H1 (cell line): ENCODE measurements at regions not wholly inside any gene's neighbourhood (a gene's known extent, or its start where the extent isn't known, plus 50 kb on each side); places are given as distances from the start of the nearest gene placed in this dataset.

Experiments
- CHD1 ChIP-seq: IDR thresholded peaks from 2 replicates; pipeline ENCODE4 v1.6.1; 2012; ENCODE audit warnings: low read depth, low read length, improper control_type of control experiment
- CREB1 ChIP-seq: IDR thresholded peaks from 2 replicates; pipeline ENCODE4 v1.6.1; 2012; ENCODE audit warnings: inconsistent platforms
- CTBP2 ChIP-seq: IDR thresholded peaks from 2 replicates; pipeline ENCODE4 v1.7.0; 2011; ENCODE audit warnings: borderline replicate concordance, mild to moderate bottlenecking, moderate library complexity, mixed read lengths, low read length; ENCODE audit not compliant: insufficient read depth, insufficient read length
- EZH2 ChIP-seq: fragments of 200-600 bp; sonication (generic); IDR thresholded peaks from 2 replicates; pipeline ENCODE4 v1.7.1; 2012; ENCODE audit warnings: low read depth, mild to moderate bottlenecking, moderate library complexity, low read length, inconsistent platforms; ENCODE audit not compliant: severe bottlenecking
- MAFK ChIP-seq: IDR thresholded peaks from 2 replicates; pipeline ENCODE4 v1.6.1; 2012; ENCODE audit warnings: low read depth, mild to moderate bottlenecking, improper control_type of control experiment, low read length
- POLR2AphosphoS5 ChIP-seq: IDR thresholded peaks from 2 replicates; pipeline ENCODE4 v1.6.1; 2011; ENCODE audit warnings: low read depth, low read length
- SP4 ChIP-seq: IDR thresholded peaks from 2 replicates; pipeline ENCODE4 v1.6.1; 2012; ENCODE audit warnings: low read length, inconsistent platforms
- TF ChIP-seq, protein P1 (sequence below): fragments of 300-600 bp; sonication (generic); IDR thresholded peaks from 2 replicates; pipeline ENCODE4 v1.7.1; 2012; ENCODE audit warnings: low read length, moderate library complexity, mild to moderate bottlenecking, inconsistent platforms; ENCODE audit not compliant: insufficient replicate concordance
- TF ChIP-seq, protein P2 (sequence below): IDR thresholded peaks from 2 replicates; pipeline ENCODE4 v1.6.1; 2012; ENCODE audit warnings: inconsistent platforms

GRCh38 chr1:216846339-216846738 is 123.1 kb upstream of the ESRRG start (continued):
- TF ChIP-seq, protein P1, sequence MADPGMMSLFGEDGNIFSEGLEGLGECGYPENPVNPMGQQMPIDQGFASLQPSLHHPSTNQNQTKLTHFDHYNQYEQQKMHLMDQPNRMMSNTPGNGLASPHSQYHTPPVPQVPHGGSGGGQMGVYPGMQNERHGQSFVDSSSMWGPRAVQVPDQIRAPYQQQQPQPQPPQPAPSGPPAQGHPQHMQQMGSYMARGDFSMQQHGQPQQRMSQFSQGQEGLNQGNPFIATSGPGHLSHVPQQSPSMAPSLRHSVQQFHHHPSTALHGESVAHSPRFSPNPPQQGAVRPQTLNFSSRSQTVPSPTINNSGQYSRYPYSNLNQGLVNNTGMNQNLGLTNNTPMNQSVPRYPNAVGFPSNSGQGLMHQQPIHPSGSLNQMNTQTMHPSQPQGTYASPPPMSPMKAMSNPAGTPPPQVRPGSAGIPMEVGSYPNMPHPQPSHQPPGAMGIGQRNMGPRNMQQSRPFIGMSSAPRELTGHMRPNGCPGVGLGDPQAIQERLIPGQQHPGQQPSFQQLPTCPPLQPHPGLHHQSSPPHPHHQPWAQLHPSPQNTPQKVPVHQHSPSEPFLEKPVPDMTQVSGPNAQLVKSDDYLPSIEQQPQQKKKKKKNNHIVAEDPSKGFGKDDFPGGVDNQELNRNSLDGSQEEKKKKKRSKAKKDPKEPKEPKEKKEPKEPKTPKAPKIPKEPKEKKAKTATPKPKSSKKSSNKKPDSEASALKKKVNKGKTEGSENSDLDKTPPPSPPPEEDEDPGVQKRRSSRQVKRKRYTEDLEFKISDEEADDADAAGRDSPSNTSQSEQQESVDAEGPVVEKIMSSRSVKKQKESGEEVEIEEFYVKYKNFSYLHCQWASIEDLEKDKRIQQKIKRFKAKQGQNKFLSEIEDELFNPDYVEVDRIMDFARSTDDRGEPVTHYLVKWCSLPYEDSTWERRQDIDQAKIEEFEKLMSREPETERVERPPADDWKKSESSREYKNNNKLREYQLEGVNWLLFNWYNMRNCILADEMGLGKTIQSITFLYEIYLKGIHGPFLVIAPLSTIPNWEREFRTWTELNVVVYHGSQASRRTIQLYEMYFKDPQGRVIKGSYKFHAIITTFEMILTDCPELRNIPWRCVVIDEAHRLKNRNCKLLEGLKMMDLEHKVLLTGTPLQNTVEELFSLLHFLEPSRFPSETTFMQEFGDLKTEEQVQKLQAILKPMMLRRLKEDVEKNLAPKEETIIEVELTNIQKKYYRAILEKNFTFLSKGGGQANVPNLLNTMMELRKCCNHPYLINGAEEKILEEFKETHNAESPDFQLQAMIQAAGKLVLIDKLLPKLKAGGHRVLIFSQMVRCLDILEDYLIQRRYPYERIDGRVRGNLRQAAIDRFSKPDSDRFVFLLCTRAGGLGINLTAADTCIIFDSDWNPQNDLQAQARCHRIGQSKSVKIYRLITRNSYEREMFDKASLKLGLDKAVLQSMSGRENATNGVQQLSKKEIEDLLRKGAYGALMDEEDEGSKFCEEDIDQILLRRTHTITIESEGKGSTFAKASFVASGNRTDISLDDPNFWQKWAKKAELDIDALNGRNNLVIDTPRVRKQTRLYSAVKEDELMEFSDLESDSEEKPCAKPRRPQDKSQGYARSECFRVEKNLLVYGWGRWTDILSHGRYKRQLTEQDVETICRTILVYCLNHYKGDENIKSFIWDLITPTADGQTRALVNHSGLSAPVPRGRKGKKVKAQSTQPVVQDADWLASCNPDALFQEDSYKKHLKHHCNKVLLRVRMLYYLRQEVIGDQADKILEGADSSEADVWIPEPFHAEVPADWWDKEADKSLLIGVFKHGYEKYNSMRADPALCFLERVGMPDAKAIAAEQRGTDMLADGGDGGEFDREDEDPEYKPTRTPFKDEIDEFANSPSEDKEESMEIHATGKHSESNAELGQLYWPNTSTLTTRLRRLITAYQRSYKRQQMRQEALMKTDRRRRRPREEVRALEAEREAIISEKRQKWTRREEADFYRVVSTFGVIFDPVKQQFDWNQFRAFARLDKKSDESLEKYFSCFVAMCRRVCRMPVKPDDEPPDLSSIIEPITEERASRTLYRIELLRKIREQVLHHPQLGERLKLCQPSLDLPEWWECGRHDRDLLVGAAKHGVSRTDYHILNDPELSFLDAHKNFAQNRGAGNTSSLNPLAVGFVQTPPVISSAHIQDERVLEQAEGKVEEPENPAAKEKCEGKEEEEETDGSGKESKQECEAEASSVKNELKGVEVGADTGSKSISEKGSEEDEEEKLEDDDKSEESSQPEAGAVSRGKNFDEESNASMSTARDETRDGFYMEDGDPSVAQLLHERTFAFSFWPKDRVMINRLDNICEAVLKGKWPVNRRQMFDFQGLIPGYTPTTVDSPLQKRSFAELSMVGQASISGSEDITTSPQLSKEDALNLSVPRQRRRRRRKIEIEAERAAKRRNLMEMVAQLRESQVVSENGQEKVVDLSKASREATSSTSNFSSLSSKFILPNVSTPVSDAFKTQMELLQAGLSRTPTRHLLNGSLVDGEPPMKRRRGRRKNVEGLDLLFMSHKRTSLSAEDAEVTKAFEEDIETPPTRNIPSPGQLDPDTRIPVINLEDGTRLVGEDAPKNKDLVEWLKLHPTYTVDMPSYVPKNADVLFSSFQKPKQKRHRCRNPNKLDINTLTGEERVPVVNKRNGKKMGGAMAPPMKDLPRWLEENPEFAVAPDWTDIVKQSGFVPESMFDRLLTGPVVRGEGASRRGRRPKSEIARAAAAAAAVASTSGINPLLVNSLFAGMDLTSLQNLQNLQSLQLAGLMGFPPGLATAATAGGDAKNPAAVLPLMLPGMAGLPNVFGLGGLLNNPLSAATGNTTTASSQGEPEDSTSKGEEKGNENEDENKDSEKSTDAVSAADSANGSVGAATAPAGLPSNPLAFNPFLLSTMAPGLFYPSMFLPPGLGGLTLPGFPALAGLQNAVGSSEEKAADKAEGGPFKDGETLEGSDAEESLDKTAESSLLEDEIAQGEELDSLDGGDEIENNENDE, result no peak
- TF ChIP-seq MAFK, result no peak
- TF ChIP-seq SP4, result no peak
- no peak for TF ChIP-seq CREB1
- TF ChIP-seq, protein P2, sequence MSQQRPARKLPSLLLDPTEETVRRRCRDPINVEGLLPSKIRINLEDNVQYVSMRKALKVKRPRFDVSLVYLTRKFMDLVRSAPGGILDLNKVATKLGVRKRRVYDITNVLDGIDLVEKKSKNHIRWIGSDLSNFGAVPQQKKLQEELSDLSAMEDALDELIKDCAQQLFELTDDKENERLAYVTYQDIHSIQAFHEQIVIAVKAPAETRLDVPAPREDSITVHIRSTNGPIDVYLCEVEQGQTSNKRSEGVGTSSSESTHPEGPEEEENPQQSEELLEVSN, result no peak
- no peak for TF ChIP-seq CHD1
- no peak for TF ChIP-seq EZH2
- no peak for TF ChIP-seq POLR2AphosphoS5
- TF ChIP-seq CTBP2, result no peak
- TF ChIP-seq, all 59 proteins: peak for 0
